ENCODE measurements at regions not wholly inside any gene's neighbourhood (a gene's known extent, or its start where the extent isn't known, plus 50 kb on each side); places are given as distances from the start of the nearest gene placed in this dataset.

DNA sequence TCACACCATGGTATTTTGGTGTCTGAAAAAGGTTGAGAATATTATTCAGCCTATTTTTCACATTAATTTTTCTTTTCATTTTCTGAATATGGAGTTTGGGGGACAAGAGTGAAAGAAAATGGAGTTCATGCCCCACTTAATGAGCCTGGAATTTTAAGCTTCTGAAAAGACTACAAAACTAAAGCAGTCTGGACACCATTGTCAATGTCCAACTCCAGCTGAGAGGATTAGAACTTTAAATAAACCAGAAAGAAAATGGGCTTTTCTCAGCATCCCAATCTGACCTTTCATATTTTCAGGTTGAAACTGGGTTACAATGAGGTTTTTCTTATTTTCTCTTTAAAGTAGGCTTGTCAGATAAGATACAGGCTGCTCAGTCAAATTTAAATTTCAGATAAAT lies 207.7 kb downstream of the SLC6A15 start:
- TF ChIP-seq, protein P1, sequence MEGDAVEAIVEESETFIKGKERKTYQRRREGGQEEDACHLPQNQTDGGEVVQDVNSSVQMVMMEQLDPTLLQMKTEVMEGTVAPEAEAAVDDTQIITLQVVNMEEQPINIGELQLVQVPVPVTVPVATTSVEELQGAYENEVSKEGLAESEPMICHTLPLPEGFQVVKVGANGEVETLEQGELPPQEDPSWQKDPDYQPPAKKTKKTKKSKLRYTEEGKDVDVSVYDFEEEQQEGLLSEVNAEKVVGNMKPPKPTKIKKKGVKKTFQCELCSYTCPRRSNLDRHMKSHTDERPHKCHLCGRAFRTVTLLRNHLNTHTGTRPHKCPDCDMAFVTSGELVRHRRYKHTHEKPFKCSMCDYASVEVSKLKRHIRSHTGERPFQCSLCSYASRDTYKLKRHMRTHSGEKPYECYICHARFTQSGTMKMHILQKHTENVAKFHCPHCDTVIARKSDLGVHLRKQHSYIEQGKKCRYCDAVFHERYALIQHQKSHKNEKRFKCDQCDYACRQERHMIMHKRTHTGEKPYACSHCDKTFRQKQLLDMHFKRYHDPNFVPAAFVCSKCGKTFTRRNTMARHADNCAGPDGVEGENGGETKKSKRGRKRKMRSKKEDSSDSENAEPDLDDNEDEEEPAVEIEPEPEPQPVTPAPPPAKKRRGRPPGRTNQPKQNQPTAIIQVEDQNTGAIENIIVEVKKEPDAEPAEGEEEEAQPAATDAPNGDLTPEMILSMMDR (IDR thresholded peaks at IDR 0.05), result no peak
- TF ChIP-seq POLR2A (IDR thresholded peaks at IDR 0.05), result no peak

Data from upper lobe of left lung (tissue), 4 donors.